ENCODE measurements at regions not wholly inside any gene's neighbourhood (a gene's known extent, or its start where the extent isn't known, plus 50 kb on each side); places are given as distances from the start of the nearest gene placed in this dataset.

DNA sequence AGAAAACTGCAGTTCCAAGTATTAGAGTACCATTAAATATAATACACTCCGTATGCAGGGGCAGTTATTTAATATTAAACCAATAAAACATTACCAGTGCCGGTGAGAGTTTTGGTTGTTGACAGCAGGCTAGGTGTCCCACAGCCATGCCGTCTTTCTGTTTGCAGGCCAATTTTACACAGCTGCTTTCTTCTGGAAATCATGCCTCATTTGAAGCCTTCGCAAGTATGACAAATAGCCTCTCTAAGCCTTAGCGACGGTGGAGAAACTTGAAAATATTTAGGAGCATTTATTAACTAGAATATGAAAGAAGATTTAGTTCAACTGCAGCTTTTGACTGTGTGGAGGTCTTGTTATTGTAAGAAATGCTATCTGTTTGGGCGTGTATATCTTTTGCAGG is 226.0 kb downstream of the BMP2 start:
- TF ChIP-seq, protein P1, sequence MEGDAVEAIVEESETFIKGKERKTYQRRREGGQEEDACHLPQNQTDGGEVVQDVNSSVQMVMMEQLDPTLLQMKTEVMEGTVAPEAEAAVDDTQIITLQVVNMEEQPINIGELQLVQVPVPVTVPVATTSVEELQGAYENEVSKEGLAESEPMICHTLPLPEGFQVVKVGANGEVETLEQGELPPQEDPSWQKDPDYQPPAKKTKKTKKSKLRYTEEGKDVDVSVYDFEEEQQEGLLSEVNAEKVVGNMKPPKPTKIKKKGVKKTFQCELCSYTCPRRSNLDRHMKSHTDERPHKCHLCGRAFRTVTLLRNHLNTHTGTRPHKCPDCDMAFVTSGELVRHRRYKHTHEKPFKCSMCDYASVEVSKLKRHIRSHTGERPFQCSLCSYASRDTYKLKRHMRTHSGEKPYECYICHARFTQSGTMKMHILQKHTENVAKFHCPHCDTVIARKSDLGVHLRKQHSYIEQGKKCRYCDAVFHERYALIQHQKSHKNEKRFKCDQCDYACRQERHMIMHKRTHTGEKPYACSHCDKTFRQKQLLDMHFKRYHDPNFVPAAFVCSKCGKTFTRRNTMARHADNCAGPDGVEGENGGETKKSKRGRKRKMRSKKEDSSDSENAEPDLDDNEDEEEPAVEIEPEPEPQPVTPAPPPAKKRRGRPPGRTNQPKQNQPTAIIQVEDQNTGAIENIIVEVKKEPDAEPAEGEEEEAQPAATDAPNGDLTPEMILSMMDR (IDR thresholded peaks at IDR 0.05; ENCODE audit: borderline replicate concordance, extremely low read depth, low read length, poor library complexity, severe bottlenecking): no peak
- TF ChIP-seq EZH2 (IDR thresholded peaks at IDR 0.05; ENCODE audit: borderline replicate concordance, low read depth, low read length, severe bottlenecking): no peak

Data from DND-41 (cell line).